LNCaP clone FGC (cell line): ENCODE measurements at regions not wholly inside any gene's neighbourhood (a gene's known extent, or its start where the extent isn't known, plus 50 kb on each side); places are given as distances from the start of the nearest gene placed in this dataset.

Experiments
- DNase-seq: peaks from one replicate; pipeline ENCODE4 v3.0.0-alpha.2; 2011; ENCODE audit warnings: low read depth
- H3K4me3 ChIP-seq: 2 replicates; pipeline ENCODE4 v1.5.1; 2011; ENCODE audit warnings: mild to moderate bottlenecking, low read depth, low read length, control low read depth
- TF ChIP-seq, protein P1 (sequence below): IDR thresholded peaks from 2 replicates; pipeline ENCODE4 v1.5.1; 2012; ENCODE audit warnings: mild to moderate bottlenecking; ENCODE audit not compliant: control insufficient read depth, insufficient read depth; ENCODE audit errors: extremely low read depth

DNA sequence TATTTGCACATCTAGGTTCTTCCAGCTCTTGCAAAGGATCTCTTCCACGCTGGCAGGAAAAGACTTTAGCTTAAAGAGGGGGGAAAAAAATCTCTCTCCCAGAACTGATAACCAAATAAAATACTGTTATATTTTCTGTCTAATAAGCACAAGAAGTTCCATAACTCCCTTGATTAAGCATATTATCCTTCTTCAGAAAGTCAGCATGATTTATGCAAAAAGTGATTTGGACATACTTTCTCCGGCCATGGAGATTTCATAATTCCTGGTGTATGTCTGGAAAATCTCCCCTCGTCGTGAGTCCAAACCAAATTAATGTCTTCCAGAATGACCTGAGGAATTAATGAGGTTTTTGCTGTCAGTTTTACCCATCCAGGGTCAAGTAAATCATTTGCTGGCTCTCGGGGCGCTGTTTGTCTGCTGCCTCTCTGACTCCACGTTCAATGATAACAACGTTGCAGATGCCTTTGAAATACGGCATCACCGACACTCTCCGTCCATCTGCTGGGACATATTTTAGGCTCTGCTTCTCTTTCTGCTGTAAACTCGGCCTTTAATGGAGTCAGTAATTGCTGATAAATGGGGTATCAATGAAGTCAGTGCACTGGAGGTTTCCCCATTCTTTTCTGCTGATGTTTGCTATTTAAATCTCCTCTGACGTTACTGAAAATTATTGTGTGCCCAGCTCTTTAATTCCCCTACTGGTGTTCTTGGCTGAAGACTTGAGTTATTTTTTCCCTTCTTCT, 112.9 kb downstream of the HLX start:
- no peak overlapping the region for H3K4me3 ChIP-seq
- TF ChIP-seq, protein P1, sequence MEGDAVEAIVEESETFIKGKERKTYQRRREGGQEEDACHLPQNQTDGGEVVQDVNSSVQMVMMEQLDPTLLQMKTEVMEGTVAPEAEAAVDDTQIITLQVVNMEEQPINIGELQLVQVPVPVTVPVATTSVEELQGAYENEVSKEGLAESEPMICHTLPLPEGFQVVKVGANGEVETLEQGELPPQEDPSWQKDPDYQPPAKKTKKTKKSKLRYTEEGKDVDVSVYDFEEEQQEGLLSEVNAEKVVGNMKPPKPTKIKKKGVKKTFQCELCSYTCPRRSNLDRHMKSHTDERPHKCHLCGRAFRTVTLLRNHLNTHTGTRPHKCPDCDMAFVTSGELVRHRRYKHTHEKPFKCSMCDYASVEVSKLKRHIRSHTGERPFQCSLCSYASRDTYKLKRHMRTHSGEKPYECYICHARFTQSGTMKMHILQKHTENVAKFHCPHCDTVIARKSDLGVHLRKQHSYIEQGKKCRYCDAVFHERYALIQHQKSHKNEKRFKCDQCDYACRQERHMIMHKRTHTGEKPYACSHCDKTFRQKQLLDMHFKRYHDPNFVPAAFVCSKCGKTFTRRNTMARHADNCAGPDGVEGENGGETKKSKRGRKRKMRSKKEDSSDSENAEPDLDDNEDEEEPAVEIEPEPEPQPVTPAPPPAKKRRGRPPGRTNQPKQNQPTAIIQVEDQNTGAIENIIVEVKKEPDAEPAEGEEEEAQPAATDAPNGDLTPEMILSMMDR: no peak
- no peak for DNase-seq

DNA sequence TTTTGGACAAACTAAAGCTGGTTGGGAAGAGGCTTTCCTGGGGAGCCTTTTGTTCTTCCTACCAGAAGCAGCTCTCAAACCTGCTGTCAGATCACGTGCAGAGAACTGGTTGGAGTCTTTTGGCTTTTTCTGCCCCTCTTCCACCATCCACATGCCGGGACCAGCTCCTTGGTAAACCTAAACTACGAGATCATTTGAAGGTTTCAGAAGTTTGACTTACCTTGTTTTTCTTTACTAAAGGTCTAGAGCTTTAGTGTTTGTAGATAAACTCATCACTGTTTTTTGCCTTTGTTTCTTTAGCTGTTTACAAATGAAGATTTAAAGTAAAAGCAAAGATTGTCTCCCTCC, 113.4 kb downstream of the HLX start:
- H3K4me3 ChIP-seq: no peak overlapping the region
- no peak for DNase-seq
- TF ChIP-seq, protein P1: no peak

DNA sequence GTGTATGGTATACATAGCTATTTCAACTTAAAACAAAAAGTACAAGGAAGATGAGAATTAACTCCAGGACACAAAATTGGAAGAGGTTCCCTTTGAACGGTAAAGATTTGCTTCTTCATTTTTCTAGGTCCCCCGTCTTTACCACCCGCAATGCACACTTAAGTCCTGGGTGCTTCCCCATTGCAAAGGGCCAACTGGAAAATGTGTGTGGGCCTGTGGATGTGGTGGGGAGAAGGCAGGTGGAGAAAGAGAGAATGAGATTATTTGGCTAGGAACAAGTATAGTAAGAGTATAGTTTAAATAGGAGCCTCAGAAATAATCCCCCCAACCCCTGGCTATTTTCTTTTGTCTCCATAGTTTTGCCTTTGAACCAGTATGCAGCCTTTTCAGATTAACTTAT, 115.4 kb downstream of the HLX start:
- DNase-seq: no peak
- TF ChIP-seq, protein P1: no peak

DNA sequence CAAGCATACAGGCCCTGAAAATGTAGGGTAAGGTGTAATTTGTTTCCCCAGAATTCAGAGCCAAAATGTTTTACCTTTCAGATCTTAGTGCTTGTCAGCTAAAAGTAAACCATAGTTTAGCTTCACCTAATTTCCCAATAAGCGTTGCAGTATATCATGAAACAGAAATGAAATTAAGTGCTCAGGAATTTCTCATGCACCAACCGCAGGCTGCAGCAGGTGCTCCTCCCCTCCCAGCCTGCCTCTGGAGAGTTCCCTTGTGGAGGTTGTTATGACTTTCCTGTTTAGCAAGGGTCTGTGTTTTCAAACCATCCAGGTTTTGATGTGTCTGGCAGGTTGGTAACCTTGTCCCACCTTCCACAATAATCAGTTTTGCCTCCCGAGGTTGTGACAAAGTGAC, 118.5 kb downstream of the HLX start:
- TF ChIP-seq, protein P1: no peak
- no peak for DNase-seq
- H3K4me3 ChIP-seq: no peak overlapping the region

More for the DNA sequence above, 115.4 kb downstream of the HLX start:
- no peak overlapping the region for H3K4me3 ChIP-seq

DNA sequence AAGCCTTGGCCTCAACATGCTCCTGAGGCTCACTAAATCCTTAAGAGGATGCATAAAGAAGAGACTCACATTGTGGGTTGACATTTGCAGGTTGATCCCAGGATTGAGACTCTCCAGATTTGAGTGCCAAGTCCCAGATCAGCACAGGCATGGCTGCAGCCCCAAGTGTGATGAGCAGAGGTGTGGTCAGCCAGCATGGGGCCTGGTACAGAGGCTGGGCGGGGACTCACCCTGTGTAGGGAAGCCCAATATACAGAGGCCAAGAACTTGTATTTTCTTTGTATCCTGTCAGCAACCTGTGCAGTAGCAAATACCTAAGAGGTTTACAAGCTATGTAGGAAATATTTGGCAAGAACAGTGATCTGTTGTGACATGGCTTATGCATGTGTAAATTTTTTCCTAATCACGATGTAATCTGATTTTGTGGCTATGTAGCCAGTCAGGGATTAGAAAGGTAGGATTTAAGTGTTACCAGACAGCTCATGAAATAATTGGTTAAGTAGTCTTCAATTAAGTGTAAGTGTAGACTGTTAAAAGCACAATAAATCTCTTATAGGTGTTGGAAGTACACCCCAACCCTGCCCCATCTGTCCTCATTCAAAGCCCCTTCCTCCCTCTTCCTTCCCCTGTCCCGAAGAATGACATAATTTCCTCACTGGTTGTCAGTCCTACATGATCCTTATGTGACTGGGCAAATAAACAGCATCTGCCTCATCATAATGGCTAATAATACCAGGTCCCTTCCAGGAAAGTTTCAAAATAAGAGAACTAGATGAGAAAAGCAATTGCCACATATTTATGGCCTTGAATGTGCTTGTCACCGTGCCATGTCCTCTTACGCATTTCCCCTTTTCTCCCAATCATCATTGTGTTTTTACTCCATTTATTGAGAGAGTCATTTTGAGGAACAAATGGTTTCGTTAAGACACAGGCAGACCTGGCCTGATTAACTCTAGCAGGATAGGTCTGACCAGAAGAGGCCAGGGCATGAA, 120.9 kb downstream of the HLX start:
- DNase-seq: no peak
- TF ChIP-seq, protein P1: no peak
- no peak overlapping the region for H3K4me3 ChIP-seq

DNA sequence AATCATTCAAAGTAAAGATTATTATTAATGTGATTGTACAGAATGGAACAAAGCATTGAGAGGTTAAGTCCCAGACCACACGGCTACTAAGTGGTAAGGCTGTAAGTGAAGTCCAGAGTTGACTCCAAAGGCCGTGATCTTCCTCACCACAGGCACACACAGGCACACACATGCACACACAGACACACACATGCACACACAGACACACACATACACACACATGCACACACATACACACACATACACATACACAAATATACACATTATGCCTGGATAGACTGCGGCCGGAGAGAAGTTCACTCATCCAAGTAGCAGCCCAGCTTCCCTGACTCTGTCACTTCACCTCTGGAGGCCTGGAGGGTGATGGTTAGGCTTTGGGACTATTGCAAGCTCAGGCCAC, 121.9 kb downstream of the HLX start:
- TF ChIP-seq, protein P1: no peak
- no peak overlapping the region for H3K4me3 ChIP-seq
- no peak for DNase-seq
